ENCODE measurements at regions not wholly inside any gene's neighbourhood (a gene's known extent, or its start where the extent isn't known, plus 50 kb on each side); places are given as distances from the start of the nearest gene placed in this dataset.
"Not testable (repeated sequence)": the region's sequence is repeated elsewhere in the genome, so short reads cannot be mapped to it uniquely, and the experiment has no call there.

DNA sequence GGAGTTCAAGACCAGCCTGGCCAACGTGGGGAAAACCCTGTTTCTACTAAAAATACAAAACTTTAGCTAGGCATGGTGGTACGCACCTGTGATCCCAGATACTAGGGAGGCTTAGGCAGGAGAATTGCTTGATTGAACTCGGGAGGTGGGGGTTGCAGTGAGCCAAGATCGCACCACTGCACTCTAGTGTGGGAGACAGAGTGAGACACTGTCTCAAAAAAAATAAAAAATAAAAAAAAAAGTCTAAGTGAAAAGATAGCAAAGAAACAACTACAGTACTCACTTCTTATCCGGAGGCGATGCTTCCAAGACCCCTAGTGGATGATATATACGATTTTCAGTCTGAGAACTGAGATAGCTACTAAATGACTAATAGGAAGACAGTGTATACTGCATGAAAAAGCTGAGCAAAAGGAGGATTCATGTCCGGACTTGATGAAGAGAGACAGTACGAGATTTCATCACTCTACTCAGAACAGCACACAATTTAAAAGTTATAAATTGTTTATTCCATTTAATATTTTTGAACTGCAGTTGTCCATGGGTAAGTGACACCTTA, 138.7 kb upstream of the GOLGA6L6 start:
- DNase-seq: not testable (repeated sequence)

- no peak for DNase-seq
Observed at GRCh38 chr15:20672470-20672869, 130.9 kb upstream of the GOLGA6L6 start.

GRCh38 chr15:20671675-20672074, 130.1 kb upstream of the GOLGA6L6 start:
- DNase-seq: no peak

DNA sequence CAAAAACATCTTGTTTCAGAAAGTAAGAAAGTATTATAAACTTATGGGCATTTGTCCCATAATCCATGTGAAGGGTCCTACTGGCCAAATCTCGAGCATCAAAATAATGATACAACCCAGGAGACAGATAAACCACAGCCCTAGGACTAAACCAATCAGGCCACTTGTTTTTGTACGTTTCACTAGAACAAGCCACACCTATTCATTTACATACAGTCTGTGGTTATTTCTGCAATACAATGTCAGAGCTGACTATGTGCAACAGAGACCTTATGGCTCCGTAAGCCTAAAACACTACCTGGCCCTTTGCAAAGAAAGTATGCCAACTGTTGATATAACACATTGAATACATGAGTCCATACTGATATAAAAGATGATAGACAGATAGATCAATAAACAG, 124.8 kb upstream of the GOLGA6L6 start:
- DNase-seq: not testable (repeated sequence)

DNA sequence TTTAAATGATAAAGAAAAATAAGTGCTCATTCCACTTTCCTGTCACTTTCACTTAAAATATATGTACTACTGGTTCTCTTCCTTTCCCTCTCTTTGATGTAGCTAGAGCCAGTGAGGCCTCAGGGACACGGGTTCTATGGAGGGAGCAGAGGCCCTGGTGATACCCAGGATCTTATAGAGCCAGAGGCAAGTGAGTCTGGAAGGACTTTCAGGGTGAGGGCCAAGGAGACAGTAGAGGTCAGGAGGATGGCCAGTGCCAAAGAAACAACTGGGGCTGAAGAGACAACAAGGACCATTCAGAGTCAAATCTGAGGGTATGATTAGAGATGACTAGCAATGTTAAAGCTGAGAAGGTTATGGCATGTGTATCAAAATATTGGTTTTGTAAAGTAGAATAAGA, 124.1 kb upstream of the GOLGA6L6 start:
- no peak for DNase-seq

GRCh38 chr15:20659265-20659664, 117.7 kb upstream of the GOLGA6L6 start:
- no peak for DNase-seq

- DNase-seq: no peak
Observed at GRCh38 chr15:20658024-20658423, 116.4 kb upstream of the GOLGA6L6 start.

DNA sequence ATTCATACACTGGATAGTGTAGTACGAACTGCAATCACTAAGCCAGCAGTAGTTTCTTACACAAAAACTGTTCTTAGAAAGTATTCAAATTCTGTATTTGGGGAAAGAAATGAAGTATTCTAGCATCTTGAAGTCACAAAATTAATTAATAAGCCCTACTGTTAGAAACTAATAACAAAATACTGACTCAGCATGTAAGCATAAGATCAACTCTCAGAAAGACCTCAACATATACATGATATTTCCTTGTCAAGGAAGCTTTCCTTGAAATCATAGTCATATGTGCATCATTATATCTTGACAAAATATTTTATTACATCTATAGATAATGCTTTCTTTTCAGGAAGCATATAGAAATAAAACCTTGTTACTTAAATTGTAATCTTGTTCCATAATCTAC, 115.5 kb upstream of the GOLGA6L6 start:
- DNase-seq: no peak

- DNase-seq: no peak
Observed at GRCh38 chr15:20652914-20653313, 111.3 kb upstream of the GOLGA6L6 start.

GRCh38 chr15:20648402-20648975, 106.9 kb upstream of the GOLGA6L6 start:
- not testable (repeated sequence) for DNase-seq

DNA sequence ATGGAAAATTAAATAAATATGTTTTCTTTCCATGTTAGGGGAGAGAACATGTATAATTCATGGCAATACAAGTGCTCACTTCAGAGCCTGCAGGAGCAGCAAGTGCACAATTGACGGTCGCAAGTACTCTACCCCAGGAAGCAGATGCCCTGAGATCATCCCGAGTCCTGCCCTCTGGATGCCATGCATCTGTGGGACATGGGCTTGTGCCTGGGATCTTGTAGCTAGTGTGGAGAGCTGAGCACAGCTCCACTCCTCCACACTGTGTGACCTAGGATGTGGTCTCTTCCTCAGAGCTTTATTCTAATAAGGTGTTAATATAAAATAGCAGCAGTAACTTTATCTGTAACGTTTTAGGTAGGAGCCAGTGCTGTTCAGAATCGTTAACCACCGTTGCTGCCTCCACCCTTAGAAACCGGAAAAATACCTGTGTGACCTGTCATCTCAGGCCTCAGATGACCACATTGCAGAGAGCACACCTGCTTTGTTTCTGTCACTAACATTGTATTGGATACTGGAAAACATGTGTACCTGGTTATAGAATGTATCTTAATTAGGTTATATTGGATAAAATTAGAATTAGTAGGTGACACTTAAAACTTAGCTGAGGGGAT, 105.0 kb upstream of the GOLGA6L6 start:
- no peak for DNase-seq

GRCh38 chr15:20645956-20646355, 104.4 kb upstream of the GOLGA6L6 start:
- DNase-seq: peak; percentile 97 to 99 (median 98)

DNA sequence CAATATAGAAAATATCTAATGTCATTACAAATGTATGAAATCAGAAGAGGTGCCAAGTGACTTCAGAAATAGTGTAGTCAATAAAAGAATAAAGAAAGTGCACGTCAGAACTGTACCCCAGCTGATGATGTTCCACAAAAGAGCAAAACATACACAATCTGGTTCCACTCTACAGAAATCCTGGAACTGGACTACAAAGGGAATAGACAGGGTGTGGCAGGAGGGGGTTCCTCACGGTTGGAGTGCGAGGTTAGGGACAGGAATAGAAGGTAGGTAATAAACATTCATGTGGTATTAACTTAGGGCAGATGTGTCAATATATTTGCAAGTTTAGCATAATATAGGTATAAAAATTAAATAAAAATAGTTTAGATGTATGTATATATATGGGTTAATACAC, 103.3 kb upstream of the GOLGA6L6 start:
- no peak for DNase-seq

DNA sequence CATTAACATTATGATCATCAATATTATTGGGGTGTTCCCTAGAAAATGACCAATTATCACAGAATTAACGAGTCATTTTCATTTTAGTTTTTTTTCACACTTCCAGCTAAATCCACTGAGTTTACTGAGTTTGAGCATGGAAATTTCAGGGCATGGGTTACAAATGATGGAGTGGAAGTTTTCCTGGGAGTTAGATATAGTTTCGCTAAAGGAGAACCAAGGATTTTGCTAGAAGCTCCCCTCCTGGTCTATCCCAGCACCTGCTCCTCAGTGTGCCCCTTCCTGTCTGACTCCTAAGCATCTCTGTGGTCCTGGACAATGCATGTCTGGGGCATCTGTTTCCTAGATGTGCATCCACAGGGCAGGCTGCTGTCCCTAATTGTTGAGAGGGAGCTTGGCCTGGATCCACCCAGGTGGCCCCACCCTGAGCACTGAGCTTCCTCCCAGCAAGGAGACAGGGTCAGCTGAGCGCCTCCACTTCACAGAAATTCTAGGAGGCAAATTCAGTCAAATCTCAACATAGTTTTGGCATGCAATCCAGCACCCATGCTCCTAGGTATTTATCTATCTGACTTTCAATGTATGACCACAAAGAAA, 102.3 kb upstream of the GOLGA6L6 start:
- DNase-seq: no peak

DNA sequence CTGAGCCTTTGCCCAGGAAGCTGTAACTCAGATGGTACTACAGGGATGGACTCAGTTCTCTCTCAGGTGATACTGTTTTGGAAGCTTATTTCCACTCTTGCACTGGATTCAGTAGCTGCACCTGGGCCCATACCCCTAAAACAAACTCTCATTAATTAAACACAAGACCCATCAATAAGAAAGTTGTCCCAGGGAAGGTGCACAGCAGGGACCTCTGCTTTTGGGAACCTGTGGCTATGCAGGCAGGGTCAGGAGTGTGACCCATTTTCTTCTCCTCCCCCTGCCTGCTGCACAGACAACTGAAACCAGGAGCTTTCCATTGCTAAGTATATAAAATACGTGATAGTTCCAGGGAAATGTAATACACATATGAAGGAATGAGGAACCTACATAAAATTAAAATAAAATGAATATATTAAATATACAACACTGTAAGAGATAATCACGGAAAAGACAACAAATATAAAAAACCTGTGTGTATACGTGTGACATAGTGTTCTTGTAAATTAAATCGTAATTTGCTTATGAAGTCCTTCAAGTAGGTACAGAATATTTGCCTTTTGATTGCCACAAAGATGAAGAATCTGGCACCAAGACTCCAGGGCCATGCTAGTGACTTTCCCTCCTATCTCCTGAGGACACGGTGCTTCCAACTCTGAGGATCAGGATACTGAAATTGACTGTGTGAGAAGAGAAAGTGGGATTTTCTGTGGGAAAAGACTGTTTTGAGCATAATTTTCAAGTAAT, 101.6 kb upstream of the GOLGA6L6 start:
- no peak for DNase-seq

- no peak for DNase-seq
Observed at GRCh38 chr15:20642054-20642767, 100.6 kb upstream of the GOLGA6L6 start.

GRCh38 chr15:20640427-20640826, 98.8 kb upstream of the GOLGA6L6 start:
- not testable (repeated sequence) for DNase-seq

DNA sequence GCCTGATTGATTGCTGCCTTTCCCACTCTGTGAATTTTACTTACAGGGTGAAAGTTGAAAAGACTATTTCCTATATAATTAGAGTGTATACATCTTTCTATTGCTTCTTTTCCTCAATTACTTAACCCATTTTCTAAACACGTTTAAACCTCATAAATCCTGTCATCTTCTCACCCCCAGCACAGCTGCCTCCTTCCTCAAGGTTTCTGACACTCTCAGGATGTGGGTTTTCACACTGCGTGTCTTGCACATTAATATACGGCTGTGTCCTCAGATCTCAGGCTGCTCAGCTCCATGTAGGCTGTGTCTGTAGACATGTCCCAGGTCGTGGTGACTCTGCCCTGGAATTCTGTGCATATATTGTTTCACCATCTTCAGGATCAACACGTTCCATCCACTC, 97.6 kb upstream of the GOLGA6L6 start:
- DNase-seq: not testable (repeated sequence)

- DNase-seq: not testable (repeated sequence)
Observed at GRCh38 chr15:20637499-20637898, 95.9 kb upstream of the GOLGA6L6 start.

DNA sequence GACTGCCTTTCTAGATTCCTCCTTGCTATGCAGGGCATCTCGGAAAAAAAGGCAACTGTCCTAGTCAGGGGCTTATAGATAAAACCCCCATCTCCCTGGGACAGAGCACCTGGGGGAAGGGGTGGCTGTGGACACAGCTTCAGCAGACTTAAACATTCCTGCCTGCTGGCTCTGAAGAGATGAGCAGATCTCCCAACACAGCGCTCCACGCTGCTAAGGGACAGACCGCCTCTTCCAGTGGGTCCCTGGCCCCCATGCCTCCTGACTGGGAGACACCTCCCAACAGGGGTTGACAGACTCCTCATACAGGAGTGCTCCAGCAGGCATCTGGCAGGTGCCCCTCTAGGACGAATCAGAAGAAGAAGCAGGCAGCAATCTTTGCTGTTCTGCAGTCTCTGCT, 87.9 kb upstream of the GOLGA6L6 start:
- DNase-seq: not testable (repeated sequence)

DNA sequence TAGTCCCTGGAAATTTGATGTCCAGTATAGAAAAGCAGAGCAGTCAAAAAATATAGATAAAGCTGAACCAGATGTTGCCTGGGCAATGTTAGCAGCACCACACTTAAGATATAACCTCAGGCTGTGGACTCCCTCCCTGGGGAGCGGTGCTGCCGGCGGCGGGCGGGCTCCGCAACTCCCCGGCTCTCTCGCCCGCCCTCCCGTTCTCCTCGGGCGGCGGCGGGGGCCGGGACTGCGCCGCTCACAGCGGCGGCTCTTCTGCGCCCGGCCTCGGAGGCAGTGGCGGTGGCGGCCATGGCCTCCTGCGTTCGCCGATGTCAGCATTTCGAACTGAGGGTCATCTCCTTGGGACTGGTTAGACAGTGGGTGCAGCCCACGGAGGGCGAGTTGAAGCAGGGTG, 86.9 kb upstream of the GOLGA6L6 start:
- not testable (repeated sequence) for DNase-seq

DNA sequence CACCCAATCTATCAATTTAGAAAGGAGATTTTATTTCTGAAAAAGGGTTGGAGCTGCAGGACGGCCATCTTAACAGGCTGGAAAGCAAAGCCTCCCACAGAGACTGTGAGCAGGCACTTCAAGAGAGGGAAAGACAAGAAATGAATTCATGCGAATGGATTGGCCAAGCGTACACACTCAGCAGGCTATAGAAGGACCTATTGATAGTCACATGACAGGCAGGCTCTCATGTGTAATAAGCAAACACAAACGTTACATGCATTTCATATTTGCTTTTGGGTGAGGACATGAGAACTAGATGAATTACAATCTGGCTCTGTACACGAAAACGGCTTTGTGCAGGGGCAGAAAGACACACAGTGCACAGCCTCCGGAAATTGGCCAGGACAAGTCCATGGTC, 83.9 kb upstream of the GOLGA6L6 start:
- DNase-seq: not testable (repeated sequence)

GRCh38 chr15:20624085-20624484, 82.5 kb upstream of the GOLGA6L6 start:
- peak; percentile 55 to 82 (median 64) for DNase-seq

All from suppressor macrophage (primary cell).